SK-N-SH (cell line): ENCODE measurements at regions not wholly inside any gene's neighbourhood (a gene's known extent, or its start where the extent isn't known, plus 50 kb on each side); places are given as distances from the start of the nearest gene placed in this dataset.

ENCODE experiments used
- CTCF ChIA-PET: fragments of 300-600, 350-600 bp; formaldehyde crosslinking; extraction: SDS; loops from one replicate; lab custom pipeline; 2021; lab: Yijun Ruan, JAX
- POLR2A ChIA-PET: fragments of 350-600 bp; sonication (Branson Sonifier 250); formaldehyde crosslinking; extraction: SDS; loops from one replicate; lab custom pipeline; 2020; ENCODE audit warnings: antibody characterized with exemption, inconsistent platforms; lab: Yijun Ruan, JAX
- DNase-seq: peaks from one replicate; pipeline ENCODE4 v3.0.0; 2012
- H2AFZ ChIP-seq: fragments of 200-600 bp; sonication (generic); 2 replicates; pipeline ENCODE4 v1.8.1; 2016; ENCODE audit warnings: antibody characterized with exemption, mild to moderate bottlenecking, low read depth
- H3F3A ChIP-seq: fragments of 200-600 bp; sonication (generic); replicated peaks from 2 replicates; pipeline ENCODE3; 2016; ENCODE audit warnings: antibody characterized with exemption, mild to moderate bottlenecking; ENCODE audit not compliant: insufficient read depth
- H3K27ac ChIP-seq, 2 experiments: fragments of 200-500 bp in 1 of 2; fragments of 200-600 bp in 1 of 2; sonication (Bioruptor generic) in 1 of 2; sonication (generic), shearing (Covaris generic) in 1 of 2; 2 replicates each; pipeline versions ENCODE4 v1.5.1 to v1.6.1; 2014 to 2016; ENCODE audit warnings: low read depth in 2 of 2, inconsistent platforms in 1 of 2, low read length in 1 of 2, mild to moderate bottlenecking in 1 of 2, mixed read lengths in 1 of 2
- H3K27me3 ChIP-seq: fragments of 200-600 bp; sonication (generic), shearing (Covaris generic); 2 replicates; pipeline ENCODE4 v1.6.1; 2016; ENCODE audit warnings: mixed run types; ENCODE audit not compliant: insufficient read depth
- H3K36me3 ChIP-seq, 2 experiments: fragments of 200-500 bp in 1 of 2; fragments of 200-600 bp in 1 of 2; sonication (Bioruptor generic) in 1 of 2; sonication (generic) in 1 of 2; replicated peaks in 1 of 2; 2 replicates each; pipeline versions ENCODE3 to v1.5.1; 2014 to 2016; ENCODE audit warnings: low read length in 1 of 2, mild to moderate bottlenecking in 1 of 2; ENCODE audit not compliant: insufficient read depth in 2 of 2, control insufficient read depth in 1 of 2
- H3K4me1 ChIP-seq, 2 experiments: fragments of 200-500 bp in 1 of 2; fragments of 200-600 bp in 1 of 2; sonication (Bioruptor generic) in 1 of 2; sonication (generic), shearing (Covaris generic) in 1 of 2; 2 replicates each; pipeline versions ENCODE4 v1.5.1 to v1.6.1; 2014 to 2016; ENCODE audit warnings: low read depth in 1 of 2, low read length in 1 of 2, mixed run types in 1 of 2; ENCODE audit not compliant: insufficient read depth in 2 of 2, control insufficient read depth in 1 of 2
- H3K4me2 ChIP-seq: fragments of 200-600 bp; sonication (generic), shearing (Covaris generic); 2 replicates; pipeline ENCODE4 v1.6.1; 2017; ENCODE audit warnings: mixed run types
- H3K4me3 ChIP-seq, 2 experiments: fragments of 200-500 bp in 1 of 2; fragments of 200-600 bp in 1 of 2; sonication (Bioruptor generic) in 1 of 2; sonication (generic), shearing (Covaris generic) in 1 of 2; 2 replicates each; pipeline versions ENCODE4 v1.5.1 to v1.8.1; 2014 to 2016; ENCODE audit warnings: low read depth in 2 of 2, inconsistent platforms in 1 of 2, low read length in 1 of 2, mild to moderate bottlenecking in 1 of 2, mixed read lengths in 1 of 2, moderate library complexity in 1 of 2
- H3K79me2 ChIP-seq: fragments of 200-600 bp; sonication (generic); 2 replicates; pipeline ENCODE4 v1.8.1; 2017; ENCODE audit warnings: mild to moderate bottlenecking; ENCODE audit not compliant: insufficient read depth
- H3K9ac ChIP-seq: fragments of 200-600 bp; sonication (generic); 2 replicates; pipeline ENCODE4 v1.6.1; 2017; ENCODE audit warnings: mixed run types
- H3K9me2 ChIP-seq: fragments of 200-600 bp; sonication (generic); 2 replicates; pipeline ENCODE4 v1.6.1; 2017; ENCODE audit warnings: mixed run types
- H3K9me3 ChIP-seq: fragments of 200-600 bp; sonication (generic); 2 replicates; pipeline ENCODE4 v1.6.1; 2017; ENCODE audit warnings: mixed run types, mild to moderate bottlenecking, moderate library complexity
- H4K20me1 ChIP-seq: fragments of 200-600 bp; sonication (generic); 2 replicates; pipeline ENCODE4 v1.6.1; 2017; ENCODE audit warnings: mild to moderate bottlenecking, mixed run types; ENCODE audit not compliant: insufficient read depth
- CHD2 ChIP-seq: fragments of 150-350 bp; IDR thresholded peaks from 2 replicates; pipeline ENCODE4 v1.6.1; 2018; ENCODE audit warnings: low read length; ENCODE audit not compliant: partially characterized antibody
- ELF1 ChIP-seq: IDR thresholded peaks from 2 replicates; pipeline ENCODE4 v1.4.0; 2012
- EZH2phosphoT487 ChIP-seq: fragments of 200-600 bp; sonication (generic); IDR thresholded peaks from 2 replicates; pipeline ENCODE4 v1.6.1; 2017; ENCODE audit warnings: low read depth, mixed run types, mild to moderate bottlenecking, antibody characterized with exemption, moderate library complexity, borderline replicate concordance
- FOSL2 ChIP-seq: IDR thresholded peaks from 2 replicates; pipeline ENCODE4 v1.4.0; 2012; ENCODE audit warnings: low read depth, mild to moderate bottlenecking, moderate library complexity, borderline replicate concordance
- FOXM1 ChIP-seq: IDR thresholded peaks from 2 replicates; pipeline ENCODE4 v1.4.0; 2012; ENCODE audit warnings: low read depth, mild to moderate bottlenecking
- GATA2 ChIP-seq: sonication (generic); formaldehyde crosslinking; IDR thresholded peaks from 2 replicates; pipeline ENCODE4 v1.5.0; 2020; ENCODE audit warnings: mild to moderate bottlenecking, missing genetic modification reagents
- JUND ChIP-seq: IDR thresholded peaks from 2 replicates; pipeline ENCODE4 v1.4.0; 2012
- MEF2A ChIP-seq: IDR thresholded peaks from 2 replicates; pipeline ENCODE4 v1.4.0; 2012; ENCODE audit warnings: low read depth, borderline replicate concordance
- MXI1 ChIP-seq: IDR thresholded peaks from 2 replicates; pipeline ENCODE4 v1.6.1; 2012; ENCODE audit warnings: mild to moderate bottlenecking, low read depth, low read length, improper control_type of control experiment
- RXRA ChIP-seq: IDR thresholded peaks from 2 replicates; pipeline ENCODE4 v1.4.0; 2012; ENCODE audit warnings: low read depth, mild to moderate bottlenecking, borderline replicate concordance
- SIN3A ChIP-seq: IDR thresholded peaks from 2 replicates; pipeline ENCODE4 v1.6.1; 2012; ENCODE audit warnings: low read depth, mild to moderate bottlenecking, low read length, moderate library complexity, borderline replicate concordance
- SMC3 ChIP-seq: IDR thresholded peaks from 2 replicates; pipeline ENCODE4 v1.6.1; 2012; ENCODE audit warnings: low read depth, low read length, improper control_type of control experiment
- TAF1 ChIP-seq: IDR thresholded peaks from 2 replicates; pipeline ENCODE4 v1.6.1; 2012; ENCODE audit warnings: low read depth, mild to moderate bottlenecking, low read length, moderate library complexity, borderline replicate concordance
- TEAD4 ChIP-seq: IDR thresholded peaks from 2 replicates; pipeline ENCODE4 v1.4.0; 2012; ENCODE audit warnings: mild to moderate bottlenecking, borderline replicate concordance; ENCODE audit not compliant: insufficient read depth
- whole genome bisulfite sequencing: methylation state at CpG from one replicate; pipeline ENCODE4 v1.1.6; 2017; ENCODE audit warnings: low lambda C conversion rate; 5-methylcytosine and 5-hydroxymethylcytosine counted together
- TF ChIP-seq, protein P1 (sequence below): IDR thresholded peaks from 2 replicates; pipeline ENCODE4 v1.6.1; 2012; ENCODE audit warnings: mild to moderate bottlenecking, low read depth, low read length, moderate library complexity
- TF ChIP-seq, protein P2 (sequence below): fragments of 200-600 bp; sonication (generic); IDR thresholded peaks from 2 replicates; pipeline ENCODE4 v1.6.1; 2017; ENCODE audit warnings: antibody characterized with exemption, mild to moderate bottlenecking, moderate library complexity

DNA sequence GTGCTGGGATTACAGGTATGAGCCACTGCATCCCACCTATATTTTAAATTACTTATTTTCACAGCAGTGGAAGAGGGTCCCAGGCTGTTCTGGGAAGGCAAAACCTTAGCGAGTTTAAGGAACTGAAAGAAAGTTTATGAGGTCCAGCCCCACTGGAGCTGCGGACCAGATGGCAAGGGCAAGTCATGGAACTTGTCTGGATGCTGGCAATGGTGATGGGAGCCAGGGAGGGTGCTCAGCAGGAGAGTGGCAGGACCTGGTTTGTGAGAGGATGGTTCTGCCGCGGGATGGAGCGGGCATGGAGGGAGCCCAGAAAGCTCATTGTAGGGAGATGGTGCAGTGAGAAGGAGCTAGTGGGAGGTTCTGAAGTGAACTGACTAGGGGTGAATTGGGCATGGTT is 50.6 kb upstream of the SLC45A1 start:
- no peaks in the 10 kb centered on the region for H3K9me3 ChIP-seq
- CTCF ChIA-PET = no interaction called here
- H2AFZ ChIP-seq = no peak overlapping the region
- H3K27ac ChIP-seq = no peak overlapping the region
- no peaks in the 10 kb centered on the region for H3K4me1 ChIP-seq
- H3K36me3 ChIP-seq = no peaks in the 10 kb centered on the region
- H3K27me3 ChIP-seq = no peaks in the 10 kb centered on the region
- 76% methylated on average over 5 of the region's 5 CpGs for WGBS
- no peak for DNase-seq
- no peak overlapping the region for H3K4me3 ChIP-seq
- no peaks in the 10 kb centered on the region for H3F3A ChIP-seq
- TF ChIP-seq FOSL2 = no peak
- TF ChIP-seq EZH2phosphoT487 = no peak
- no peak for TF ChIP-seq GATA2 (CRISPR knock-in tag)
- TF ChIP-seq JUND = no peak
- TF ChIP-seq MEF2A = no peak
- TF ChIP-seq, protein P1, sequence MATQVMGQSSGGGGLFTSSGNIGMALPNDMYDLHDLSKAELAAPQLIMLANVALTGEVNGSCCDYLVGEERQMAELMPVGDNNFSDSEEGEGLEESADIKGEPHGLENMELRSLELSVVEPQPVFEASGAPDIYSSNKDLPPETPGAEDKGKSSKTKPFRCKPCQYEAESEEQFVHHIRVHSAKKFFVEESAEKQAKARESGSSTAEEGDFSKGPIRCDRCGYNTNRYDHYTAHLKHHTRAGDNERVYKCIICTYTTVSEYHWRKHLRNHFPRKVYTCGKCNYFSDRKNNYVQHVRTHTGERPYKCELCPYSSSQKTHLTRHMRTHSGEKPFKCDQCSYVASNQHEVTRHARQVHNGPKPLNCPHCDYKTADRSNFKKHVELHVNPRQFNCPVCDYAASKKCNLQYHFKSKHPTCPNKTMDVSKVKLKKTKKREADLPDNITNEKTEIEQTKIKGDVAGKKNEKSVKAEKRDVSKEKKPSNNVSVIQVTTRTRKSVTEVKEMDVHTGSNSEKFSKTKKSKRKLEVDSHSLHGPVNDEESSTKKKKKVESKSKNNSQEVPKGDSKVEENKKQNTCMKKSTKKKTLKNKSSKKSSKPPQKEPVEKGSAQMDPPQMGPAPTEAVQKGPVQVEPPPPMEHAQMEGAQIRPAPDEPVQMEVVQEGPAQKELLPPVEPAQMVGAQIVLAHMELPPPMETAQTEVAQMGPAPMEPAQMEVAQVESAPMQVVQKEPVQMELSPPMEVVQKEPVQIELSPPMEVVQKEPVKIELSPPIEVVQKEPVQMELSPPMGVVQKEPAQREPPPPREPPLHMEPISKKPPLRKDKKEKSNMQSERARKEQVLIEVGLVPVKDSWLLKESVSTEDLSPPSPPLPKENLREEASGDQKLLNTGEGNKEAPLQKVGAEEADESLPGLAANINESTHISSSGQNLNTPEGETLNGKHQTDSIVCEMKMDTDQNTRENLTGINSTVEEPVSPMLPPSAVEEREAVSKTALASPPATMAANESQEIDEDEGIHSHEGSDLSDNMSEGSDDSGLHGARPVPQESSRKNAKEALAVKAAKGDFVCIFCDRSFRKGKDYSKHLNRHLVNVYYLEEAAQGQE = no peak
- no peak for TF ChIP-seq ELF1
- TF ChIP-seq TAF1 = no peak
- TF ChIP-seq MXI1 = no peak
- TF ChIP-seq, all 33 proteins: peak for 0
- H3K79me2 ChIP-seq = no peaks in the 10 kb centered on the region
- H3K9me2 ChIP-seq = no peaks in the 10 kb centered on the region
- no peak overlapping the region for H3K9ac ChIP-seq
- no peak overlapping the region for H3K4me2 ChIP-seq
- H4K20me1 ChIP-seq = no peaks in the 10 kb centered on the region
- POLR2A ChIA-PET = no interaction called here

DNA sequence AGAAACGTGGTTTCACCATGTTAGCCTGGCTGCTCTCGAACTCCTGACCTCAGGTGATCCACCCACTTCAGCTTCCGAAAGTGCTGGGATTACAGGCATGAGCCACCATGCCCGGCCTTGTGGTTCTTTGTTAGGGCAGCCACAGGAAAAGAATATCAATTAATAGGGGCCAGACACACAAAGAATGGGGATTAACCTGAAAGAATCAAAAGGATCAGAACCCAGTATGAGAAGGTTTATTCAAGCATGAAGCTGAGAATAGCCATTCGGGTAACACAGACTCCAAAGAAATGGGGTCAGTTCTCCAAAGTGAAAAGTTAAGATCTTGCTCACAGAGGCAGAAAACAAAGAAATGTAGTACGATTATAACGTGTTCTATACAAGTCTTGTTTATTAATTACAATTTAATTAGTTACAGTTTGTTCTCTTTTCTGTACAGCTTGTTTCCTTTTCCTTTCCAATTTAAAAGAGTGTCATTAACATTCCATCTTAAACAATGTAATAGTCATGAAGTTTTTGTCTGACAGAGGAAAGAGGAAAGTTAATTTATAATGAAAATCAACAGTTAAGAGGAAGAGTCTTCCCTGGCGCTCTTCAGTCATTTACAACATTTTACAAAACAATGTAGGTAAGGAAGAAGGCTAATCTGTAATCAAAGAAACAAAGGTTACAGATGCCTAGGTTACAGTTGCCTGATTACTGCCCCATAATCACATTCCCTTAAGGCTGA is 51.3 kb upstream of the SLC45A1 start:
- WGBS = 82% methylated on average over 7 of the region's 8 CpGs
- Histone ChIP-seq H4K20me1 (no peaks in the 10 kb centered on the region), H3K27ac (no peak overlapping the region), H3K27me3 (no peaks in the 10 kb centered on the region), H3K4me3 (no peak overlapping the region), H3K36me3 (no peaks in the 10 kb centered on the region), H3K4me1 (no peaks in the 10 kb centered on the region), H2AFZ (no peak overlapping the region), H3F3A (no peaks in the 10 kb centered on the region), H3K4me2 (no peak overlapping the region), H3K9ac (no peak overlapping the region), H3K9me3 (no peaks in the 10 kb centered on the region), H3K9me2 (no peaks in the 10 kb centered on the region), H3K79me2 (no peaks in the 10 kb centered on the region)
- no peak for TF ChIP-seq RXRA
- TF ChIP-seq SMC3 = no peak
- no peak for TF ChIP-seq TAF1
- no peak for TF ChIP-seq TEAD4
- no peak for TF ChIP-seq CHD2
- no peak for TF ChIP-seq SIN3A
- TF ChIP-seq, protein P2, sequence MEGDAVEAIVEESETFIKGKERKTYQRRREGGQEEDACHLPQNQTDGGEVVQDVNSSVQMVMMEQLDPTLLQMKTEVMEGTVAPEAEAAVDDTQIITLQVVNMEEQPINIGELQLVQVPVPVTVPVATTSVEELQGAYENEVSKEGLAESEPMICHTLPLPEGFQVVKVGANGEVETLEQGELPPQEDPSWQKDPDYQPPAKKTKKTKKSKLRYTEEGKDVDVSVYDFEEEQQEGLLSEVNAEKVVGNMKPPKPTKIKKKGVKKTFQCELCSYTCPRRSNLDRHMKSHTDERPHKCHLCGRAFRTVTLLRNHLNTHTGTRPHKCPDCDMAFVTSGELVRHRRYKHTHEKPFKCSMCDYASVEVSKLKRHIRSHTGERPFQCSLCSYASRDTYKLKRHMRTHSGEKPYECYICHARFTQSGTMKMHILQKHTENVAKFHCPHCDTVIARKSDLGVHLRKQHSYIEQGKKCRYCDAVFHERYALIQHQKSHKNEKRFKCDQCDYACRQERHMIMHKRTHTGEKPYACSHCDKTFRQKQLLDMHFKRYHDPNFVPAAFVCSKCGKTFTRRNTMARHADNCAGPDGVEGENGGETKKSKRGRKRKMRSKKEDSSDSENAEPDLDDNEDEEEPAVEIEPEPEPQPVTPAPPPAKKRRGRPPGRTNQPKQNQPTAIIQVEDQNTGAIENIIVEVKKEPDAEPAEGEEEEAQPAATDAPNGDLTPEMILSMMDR = no peak
- no peak for TF ChIP-seq FOXM1
- TF ChIP-seq EZH2phosphoT487 = no peak
- no peak for DNase-seq
- POLR2A ChIA-PET = no interaction called here
- CTCF ChIA-PET = no interaction called here
